GM12878 (cell line): ENCODE measurements at regions not wholly inside any gene's neighbourhood (a gene's known extent, or its start where the extent isn't known, plus 50 kb on each side); places are given as distances from the start of the nearest gene placed in this dataset.

Experiments used
- ATAC-seq: fragments of 200-7000 bp; cut with Tn5 transposase; 3 replicates; pipeline ENCODE4 v1.9.1; 2020; ENCODE audit warnings: mild to moderate bottlenecking, moderate library complexity
- BruUV-seq: library from RNA; stranded (reverse); fragments of 400-500 nt; replicated peaks from 2 replicates; lab custom pipeline; 2021; lab: Mats Ljungman, UMichigan
- CTCF ChIA-PET: fragments of 300-600 bp; sonication (Branson Sonifier 250); formaldehyde crosslinking; extraction: SDS; loops from one replicate; lab custom pipeline; 2021; ENCODE audit warnings: inconsistent platforms; lab: Yijun Ruan, JAX
- POLR2A ChIA-PET: fragments of 350-600 bp; formaldehyde crosslinking; extraction: SDS; loops from one replicate; lab custom pipeline; 2021; ENCODE audit warnings: inconsistent platforms; lab: Charles Lee
- RAD21 ChIA-PET: fragments of 300-600 bp; sonication (Branson Sonifier 250); formaldehyde crosslinking; loops from one replicate; lab custom pipeline; 2023; ENCODE audit warnings: antibody characterized with exemption; ENCODE audit not compliant: unreplicated experiment; lab: Charles Lee
- SMC1A ChIA-PET: fragments of 300-600 bp; sonication (Branson Sonifier 250); formaldehyde crosslinking; loops from one replicate; lab custom pipeline; 2023; ENCODE audit not compliant: unreplicated experiment, uncharacterized antibody; lab: Charles Lee
- DNase-seq: peaks from one replicate; pipeline ENCODE4 v3.0.0-alpha.2; 2011; ENCODE audit warnings: low read depth, low spot score
- FAIRE-seq: peaks from 3 replicates; lab custom pipeline; 2011; peaks lifted over from hg19 to GRCh38; lab: Jason Lieb, UNC
- H2AFZ ChIP-seq: 2 replicates; pipeline ENCODE4 v1.6.0; 2011; ENCODE audit warnings: low read depth, low read length, control low read depth; ENCODE audit not compliant: control insufficient read depth
- H3K27ac ChIP-seq: 2 replicates; pipeline ENCODE4 v1.5.1; 2011; ENCODE audit warnings: control low read depth; ENCODE audit not compliant: control insufficient read depth, insufficient read depth
- H3K27me3 ChIP-seq, 2 experiments: replicated peaks in 1 of 2; 2 replicates each; pipeline versions ENCODE4 v1.6.0 to v1.6.1; 2011; ENCODE audit warnings: low read length in 1 of 2; ENCODE audit not compliant: control insufficient read depth in 2 of 2, insufficient read depth in 2 of 2
- H3K36me3 ChIP-seq, 2 experiments: 2 replicates each; pipeline ENCODE4 v1.5.1; 2011; ENCODE audit warnings: low read length in 1 of 2; ENCODE audit not compliant: control insufficient read depth in 2 of 2, insufficient read depth in 2 of 2
- H3K4me1 ChIP-seq: 2 replicates; pipeline ENCODE4 v1.6.1; 2011; ENCODE audit warnings: mild to moderate bottlenecking, low read length, moderate library complexity, mixed read lengths; ENCODE audit not compliant: control insufficient read depth, insufficient read depth
- H3K4me2 ChIP-seq: 2 replicates; pipeline ENCODE4 v1.6.0; 2011; ENCODE audit warnings: control low read depth; ENCODE audit not compliant: control insufficient read depth, insufficient read depth
- H3K4me3 ChIP-seq: fragments of 200-600 bp; sonication (generic); 2 replicates; pipeline ENCODE4 v1.5.1; 2016
- H3K79me2 ChIP-seq: 2 replicates; pipeline ENCODE4 v1.6.0; 2011; ENCODE audit warnings: low read length; ENCODE audit not compliant: control insufficient read depth, insufficient read depth
- H3K9ac ChIP-seq: 2 replicates; pipeline ENCODE4 v1.8.0; 2011; ENCODE audit warnings: low read length, control low read depth, mixed read lengths; ENCODE audit not compliant: control insufficient read depth, insufficient read depth
- H3K9me3 ChIP-seq: replicated peaks from 3 replicates; pipeline ENCODE4 v1.5.1; 2011; ENCODE audit warnings: mild to moderate bottlenecking, low read length; ENCODE audit not compliant: control insufficient read depth, insufficient read depth
- H4K20me1 ChIP-seq: 2 replicates; pipeline ENCODE4 v1.6.0; 2011; ENCODE audit not compliant: control insufficient read depth, insufficient read depth
- EED ChIP-seq: sonication (generic); IDR thresholded peaks from 2 replicates; pipeline ENCODE4 v1.6.1; 2016; ENCODE audit warnings: antibody characterized with exemption, low read depth
- SMAD1 ChIP-seq: fragments of 450-650 bp; IDR thresholded peaks from 2 replicates; pipeline ENCODE4 v1.6.1; 2018; ENCODE audit warnings: mild to moderate bottlenecking, low read depth; ENCODE audit not compliant: partially characterized antibody
- WGBS: methylation state at CpG from one replicate; pipeline ENCODE4 v1.1.6; 2016; ENCODE audit warnings: low lambda C conversion rate; ENCODE audit not compliant: insufficient replicate concordance, insufficient coverage; ENCODE audit errors: missing lambda C conversion rate; 5-methylcytosine and 5-hydroxymethylcytosine counted together
- in situ Hi-C: fragments of 300-500 bp; cut with MboI; formaldehyde crosslinking; loops from 9 replicates; pipeline ENCODE4 v1.14.3; 2018; ENCODE audit warnings: mixed read lengths
- intact Hi-C: fragments of 100-400 bp; cut with micrococcal nuclease; formaldehyde crosslinking; loops from one replicate; pipeline ENCODE4 v1.14.2; 2022; ENCODE audit not compliant: unreplicated experiment
- TF ChIP-seq, protein P1 (sequence below): fragments of 450-650 bp; IDR thresholded peaks from 2 replicates; pipeline ENCODE4 v1.6.1; 2017; ENCODE audit warnings: mild to moderate bottlenecking, moderate library complexity

- TF ChIP-seq, protein P1, sequence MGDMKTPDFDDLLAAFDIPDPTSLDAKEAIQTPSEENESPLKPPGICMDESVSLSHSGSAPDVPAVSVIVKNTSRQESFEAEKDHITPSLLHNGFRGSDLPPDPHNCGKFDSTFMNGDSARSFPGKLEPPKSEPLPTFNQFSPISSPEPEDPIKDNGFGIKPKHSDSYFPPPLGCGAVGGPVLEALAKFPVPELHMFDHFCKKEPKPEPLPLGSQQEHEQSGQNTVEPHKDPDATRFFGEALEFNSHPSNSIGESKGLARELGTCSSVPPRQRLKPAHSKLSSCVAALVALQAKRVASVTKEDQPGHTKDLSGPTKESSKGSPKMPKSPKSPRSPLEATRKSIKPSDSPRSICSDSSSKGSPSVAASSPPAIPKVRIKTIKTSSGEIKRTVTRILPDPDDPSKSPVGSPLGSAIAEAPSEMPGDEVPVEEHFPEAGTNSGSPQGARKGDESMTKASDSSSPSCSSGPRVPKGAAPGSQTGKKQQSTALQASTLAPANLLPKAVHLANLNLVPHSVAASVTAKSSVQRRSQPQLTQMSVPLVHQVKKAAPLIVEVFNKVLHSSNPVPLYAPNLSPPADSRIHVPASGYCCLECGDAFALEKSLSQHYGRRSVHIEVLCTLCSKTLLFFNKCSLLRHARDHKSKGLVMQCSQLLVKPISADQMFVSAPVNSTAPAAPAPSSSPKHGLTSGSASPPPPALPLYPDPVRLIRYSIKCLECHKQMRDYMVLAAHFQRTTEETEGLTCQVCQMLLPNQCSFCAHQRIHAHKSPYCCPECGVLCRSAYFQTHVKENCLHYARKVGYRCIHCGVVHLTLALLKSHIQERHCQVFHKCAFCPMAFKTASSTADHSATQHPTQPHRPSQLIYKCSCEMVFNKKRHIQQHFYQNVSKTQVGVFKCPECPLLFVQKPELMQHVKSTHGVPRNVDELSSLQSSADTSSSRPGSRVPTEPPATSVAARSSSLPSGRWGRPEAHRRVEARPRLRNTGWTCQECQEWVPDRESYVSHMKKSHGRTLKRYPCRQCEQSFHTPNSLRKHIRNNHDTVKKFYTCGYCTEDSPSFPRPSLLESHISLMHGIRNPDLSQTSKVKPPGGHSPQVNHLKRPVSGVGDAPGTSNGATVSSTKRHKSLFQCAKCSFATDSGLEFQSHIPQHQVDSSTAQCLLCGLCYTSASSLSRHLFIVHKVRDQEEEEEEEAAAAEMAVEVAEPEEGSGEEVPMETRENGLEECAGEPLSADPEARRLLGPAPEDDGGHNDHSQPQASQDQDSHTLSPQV, result no peak
- no peak for TF ChIP-seq EED
Observed at GRCh38 chr7:51824050-51824449, 507.4 kb upstream of the COBL start (continued).

DNA sequence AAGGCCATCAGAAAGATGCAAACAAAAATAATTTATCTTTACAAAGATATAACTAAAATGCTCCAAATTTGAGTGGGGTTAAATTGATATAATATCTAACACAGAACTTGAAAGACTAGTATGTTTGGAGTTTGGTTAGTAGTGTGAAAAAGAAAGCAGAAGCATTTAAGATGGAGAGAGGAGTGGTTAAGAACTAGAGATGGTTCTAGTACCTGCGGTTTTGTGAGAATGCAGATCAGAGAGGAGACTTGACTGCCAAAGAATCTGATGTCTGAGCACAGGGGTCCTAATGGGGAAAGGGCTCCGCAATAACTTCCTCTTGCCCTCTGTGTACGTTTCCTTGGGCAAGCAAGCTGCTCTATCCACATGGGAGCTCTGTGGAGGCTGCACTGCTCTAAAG lies 506.8 kb upstream of the COBL start:
- RAD21 ChIA-PET, result no interaction called here
- POLR2A ChIA-PET, result no interaction called here
- Histone ChIP-seq H3K79me2 (no peaks in the 10 kb centered on the region), H3K27me3 (no peaks in the 10 kb centered on the region), H3K9ac (no peak overlapping the region), H2AFZ (no peak overlapping the region), H4K20me1 (no peaks in the 10 kb centered on the region), H3K4me1 (no peaks in the 10 kb centered on the region), H3K4me3 (no peak overlapping the region), H3K36me3 (no peaks in the 10 kb centered on the region), H3K4me2 (no peak overlapping the region), H3K9me3 (no peaks in the 10 kb centered on the region), H3K27ac (no peak overlapping the region)
- DNase-seq, result no peak
- intact Hi-C loops, result no loop called here
- no TSS peak for BruUV-seq
- no peak for ATAC-seq
- no peak for TF ChIP-seq SMAD1
- SMC1A ChIA-PET, result no interaction called here
- WGBS, result 6% methylated on average over 3 of the region's 3 CpGs
- no peak for FAIRE-seq
- CTCF ChIA-PET, result no interaction called here
- in situ Hi-C loops, result no loop called here
